ENCODE measurements at regions not wholly inside any gene's neighbourhood (a gene's known extent, or its start where the extent isn't known, plus 50 kb on each side); places are given as distances from the start of the nearest gene placed in this dataset.

DNA sequence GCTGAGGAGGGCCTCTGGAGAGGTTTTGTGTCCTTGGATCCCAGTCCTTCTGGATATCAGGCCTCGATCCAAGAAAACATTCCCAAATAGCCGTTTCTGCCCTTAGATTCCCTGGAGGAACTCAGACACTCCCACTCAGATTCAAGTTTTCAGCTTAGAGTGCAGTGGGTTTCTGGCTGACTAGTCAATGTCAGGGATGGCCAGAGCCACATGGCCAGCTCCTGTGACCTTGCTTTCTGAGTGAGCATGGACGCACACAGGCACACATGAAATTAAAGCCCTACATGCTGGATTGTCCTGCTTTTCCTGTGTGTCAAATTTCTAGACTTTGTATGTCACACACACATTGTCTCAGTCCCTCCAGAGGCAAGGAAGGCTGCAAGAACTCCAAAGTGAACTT, 86.2 kb downstream of the TNFAIP2 start:
- no peak overlapping the region; the same call in 1 of the 2 replicates for H3K18ac ChIP-seq (ENCODE audit: low read depth, low read length)
- H4K5ac ChIP-seq (ENCODE audit: low read depth, low read length), result peak overlapping the region; percentile 58; the same call in 1 of the 2 replicates
- H3K56ac ChIP-seq (ENCODE audit: extremely low read depth, insufficient read depth, low read length), result no peak overlapping the region
- no TSS peak for BruUV-seq (replicated peaks)
- H2BK20ac ChIP-seq (ENCODE audit: low read depth, low read length), result peak overlapping the region; percentile 42
- H3K9me3 ChIP-seq (ENCODE audit: control insufficient read depth, insufficient read depth, low read length), result peaks cover 11% of the 10 kb centered on the region
- peak overlapping the region; percentile 6 for H2AFZ ChIP-seq (replicated peaks; ENCODE audit: low read length, poor library complexity)
- 0 out of 3 replicates have a peak overlapping the region, but pooled peaks have one; percentile 36 for H2BK15ac ChIP-seq (ENCODE audit: low read depth, low read length)
- H3K27me3 ChIP-seq (ENCODE audit: control insufficient read depth, insufficient read depth, low read length), result peaks cover 29% of the 10 kb centered on the region
- WGBS, 2 experiments (ENCODE audit: extremely low coverage in 2 of 2, insufficient read length in 1 of 2), result no CpG with 5 or more reads among the region's 3 CpGs
- H3K4ac ChIP-seq (ENCODE audit: low read depth, low read length), result peak overlapping the region; percentile 60
- no peak overlapping the region for H4K91ac ChIP-seq (ENCODE audit: insufficient read depth, low read depth, low read length)
- H3K79me1 ChIP-seq (ENCODE audit: low read depth in 1 of 2, low read length in 2 of 2), result no peaks in the 10 kb centered on the region
- H3K23ac ChIP-seq (ENCODE audit: low read depth, low read length), result no peak overlapping the region
- in situ Hi-C loops (cut with MboI; ENCODE audit: low sequenced_read_pairs) (no loop called here), dilution Hi-C loops (cut with HindIII; ENCODE audit: low sequenced_read_pairs, unreplicated experiment) (no loop called here), intact Hi-C loops (cut with micrococcal nuclease) (no loop called here)
- H2AK5ac ChIP-seq (ENCODE audit: low read depth, low read length), result peak overlapping the region; percentile 2; the same call in 1 of the 2 replicates
- DNase-seq (no peak), ATAC-seq (ENCODE audit: low read depth) (no peak)
- no peak overlapping the region for H3K4me2 ChIP-seq (ENCODE audit: low read depth, low read length)
- no peak overlapping the region for H2BK5ac ChIP-seq (ENCODE audit: low read depth, low read length, poor library complexity, severe bottlenecking)
- no peaks in the 10 kb centered on the region for H3K36me3 ChIP-seq (ENCODE audit: control insufficient read depth, insufficient read depth, low read length)
- no peaks in the 10 kb centered on the region for H4K20me1 ChIP-seq (ENCODE audit: insufficient read depth, low read length)
- H3K9me1 ChIP-seq (ENCODE audit: insufficient read depth, low read length), result no peaks in the 10 kb centered on the region
- H2AK9ac ChIP-seq (replicated peaks; ENCODE audit: low read depth, low read length, poor library complexity), result no peak overlapping the region
- peaks cover 7% of the 10 kb centered on the region; the same call in 1 of the 2 replicates for H3K4me1 ChIP-seq (ENCODE audit: control insufficient read depth, insufficient read depth, low read length)
- no peak overlapping the region for H3K9ac ChIP-seq (ENCODE audit: low read depth, low read length)
- no peak overlapping the region for H3K4me3 ChIP-seq (ENCODE audit: insufficient read depth, low read depth, low read length)
- CTCF ChIA-PET, result interaction anchor here (0.8 kb wide), 2 partner anchors 9 to 105 kb away, joined by 3 read pairs; no protein-coding TSS in a partner anchor
- H2BK120ac ChIP-seq (ENCODE audit: low read depth, low read length), result peak overlapping the region; percentile 5; the same call in 1 of the 2 replicates
- TF ChIP-seq RCOR1 (IDR thresholded peaks at IDR 0.05; ENCODE audit: insufficient replicate concordance, low read length) (no peak), FOS (IDR thresholded peaks at IDR 0.05; ENCODE audit: low read depth, low read length) (no peak), MAZ (IDR thresholded peaks at IDR 0.05; ENCODE audit: borderline replicate concordance, low read depth, low read length) (no peak), RFX5 (IDR thresholded peaks at IDR 0.05; ENCODE audit: low read depth, low read length) (no peak), NFE2L2 (IDR thresholded peaks at IDR 0.05; ENCODE audit: low read depth, low read length) (no peak), POLR2A (IDR thresholded peaks at IDR 0.05; ENCODE audit: low read depth, low read length) (no peak), BHLHE40 (IDR thresholded peaks at IDR 0.05; ENCODE audit: low read depth, low read length) (no peak), RAD21 (IDR thresholded peaks at IDR 0.05; ENCODE audit: low read length) (no peak), CHD1 (IDR thresholded peaks at IDR 0.05; ENCODE audit: low read depth, low read length) (no peak)
- TF ChIP-seq, protein P1, sequence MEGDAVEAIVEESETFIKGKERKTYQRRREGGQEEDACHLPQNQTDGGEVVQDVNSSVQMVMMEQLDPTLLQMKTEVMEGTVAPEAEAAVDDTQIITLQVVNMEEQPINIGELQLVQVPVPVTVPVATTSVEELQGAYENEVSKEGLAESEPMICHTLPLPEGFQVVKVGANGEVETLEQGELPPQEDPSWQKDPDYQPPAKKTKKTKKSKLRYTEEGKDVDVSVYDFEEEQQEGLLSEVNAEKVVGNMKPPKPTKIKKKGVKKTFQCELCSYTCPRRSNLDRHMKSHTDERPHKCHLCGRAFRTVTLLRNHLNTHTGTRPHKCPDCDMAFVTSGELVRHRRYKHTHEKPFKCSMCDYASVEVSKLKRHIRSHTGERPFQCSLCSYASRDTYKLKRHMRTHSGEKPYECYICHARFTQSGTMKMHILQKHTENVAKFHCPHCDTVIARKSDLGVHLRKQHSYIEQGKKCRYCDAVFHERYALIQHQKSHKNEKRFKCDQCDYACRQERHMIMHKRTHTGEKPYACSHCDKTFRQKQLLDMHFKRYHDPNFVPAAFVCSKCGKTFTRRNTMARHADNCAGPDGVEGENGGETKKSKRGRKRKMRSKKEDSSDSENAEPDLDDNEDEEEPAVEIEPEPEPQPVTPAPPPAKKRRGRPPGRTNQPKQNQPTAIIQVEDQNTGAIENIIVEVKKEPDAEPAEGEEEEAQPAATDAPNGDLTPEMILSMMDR (conservative IDR thresholded peaks at IDR 0.05; ENCODE audit: low read depth, low read length), result no peak
- TF ChIP-seq, protein P2, sequence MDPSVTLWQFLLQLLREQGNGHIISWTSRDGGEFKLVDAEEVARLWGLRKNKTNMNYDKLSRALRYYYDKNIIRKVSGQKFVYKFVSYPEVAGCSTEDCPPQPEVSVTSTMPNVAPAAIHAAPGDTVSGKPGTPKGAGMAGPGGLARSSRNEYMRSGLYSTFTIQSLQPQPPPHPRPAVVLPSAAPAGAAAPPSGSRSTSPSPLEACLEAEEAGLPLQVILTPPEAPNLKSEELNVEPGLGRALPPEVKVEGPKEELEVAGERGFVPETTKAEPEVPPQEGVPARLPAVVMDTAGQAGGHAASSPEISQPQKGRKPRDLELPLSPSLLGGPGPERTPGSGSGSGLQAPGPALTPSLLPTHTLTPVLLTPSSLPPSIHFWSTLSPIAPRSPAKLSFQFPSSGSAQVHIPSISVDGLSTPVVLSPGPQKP (IDR thresholded peaks at IDR 0.05; ENCODE audit: borderline replicate concordance, low read depth, low read length), result no peak
- POLR2A ChIA-PET (ENCODE audit: unreplicated experiment), result no interaction called here
- no peak overlapping the region for H4K8ac ChIP-seq (ENCODE audit: low read depth in 2 of 2, low read length in 2 of 2)
- H3K27ac ChIP-seq (ENCODE audit: insufficient read depth, low read length), result no peak overlapping the region
- no peak overlapping the region for H3K14ac ChIP-seq (replicated peaks; ENCODE audit: low read depth, low read length)
